HEK293T (cell line): ENCODE measurements at regions not wholly inside any gene's neighbourhood (a gene's known extent, or its start where the extent isn't known, plus 50 kb on each side); places are given as distances from the start of the nearest gene placed in this dataset.

Experiments used
- CTCF ChIA-PET: fragments of 350-600 bp; formaldehyde crosslinking; extraction: SDS; loops from one replicate; lab custom pipeline; 2021; ENCODE audit warnings: antibody characterized with exemption, inconsistent platforms; lab: Yijun Ruan, JAX
- POLR2A ChIA-PET: fragments of 350-600 bp; formaldehyde crosslinking; extraction: SDS; loops from one replicate; lab custom pipeline; 2020; ENCODE audit warnings: antibody characterized with exemption, inconsistent platforms; lab: Yijun Ruan, JAX
- DNase-seq: peaks from one replicate; pipeline ENCODE4 v3.0.0; 2012; ENCODE audit warnings: mixed read lengths; ENCODE audit errors: extremely low spot score
- ARNT ChIP-seq: fragments of 450-650 bp; IDR thresholded peaks from 2 replicates; pipeline ENCODE4 v1.6.1; 2017; ENCODE audit warnings: mild to moderate bottlenecking
- BHLHE40 ChIP-seq: fragments of 450-650 bp; IDR thresholded peaks from 2 replicates; pipeline ENCODE4 v1.6.1; 2016; ENCODE audit warnings: mild to moderate bottlenecking, moderate library complexity, borderline replicate concordance
- CTBP1 ChIP-seq: fragments of 450-650 bp; IDR thresholded peaks from 2 replicates; pipeline ENCODE4 v1.6.1; 2016; ENCODE audit warnings: borderline replicate concordance
- ELF4 ChIP-seq: fragments of 450-650 bp; IDR thresholded peaks from 2 replicates; pipeline ENCODE4 v1.6.1; 2017; ENCODE audit warnings: antibody characterized with exemption
- FOXA1 ChIP-seq: fragments of 450-650 bp; IDR thresholded peaks from 2 replicates; pipeline ENCODE4 v1.6.1; 2016; ENCODE audit warnings: mild to moderate bottlenecking
- FOXK2 ChIP-seq: fragments of 450-650 bp; IDR thresholded peaks from 2 replicates; pipeline ENCODE4 v1.6.1; 2016; ENCODE audit warnings: mild to moderate bottlenecking
- FOXM1 ChIP-seq: fragments of 450-650 bp; IDR thresholded peaks from 2 replicates; pipeline ENCODE4 v1.6.1; 2017; ENCODE audit warnings: mild to moderate bottlenecking, borderline replicate concordance
- HDGF ChIP-seq: fragments of 450-650 bp; IDR thresholded peaks from 2 replicates; pipeline ENCODE4 v1.6.1; 2017; ENCODE audit warnings: antibody characterized with exemption, borderline replicate concordance
- L3MBTL2 ChIP-seq: fragments of 450-650 bp; conservative IDR thresholded peaks from 2 replicates; pipeline ENCODE4 v1.6.1; 2016; ENCODE audit warnings: mild to moderate bottlenecking
- LEF1 ChIP-seq: fragments of 450-650 bp; IDR thresholded peaks from 2 replicates; pipeline ENCODE4 v1.6.1; 2017; ENCODE audit warnings: mild to moderate bottlenecking, borderline replicate concordance
- NFRKB ChIP-seq: fragments of 450-650 bp; IDR thresholded peaks from 2 replicates; pipeline ENCODE4 v1.6.1; 2016; ENCODE audit warnings: mild to moderate bottlenecking, moderate library complexity
- PKNOX1 ChIP-seq: fragments of 450-650 bp; IDR thresholded peaks from 2 replicates; pipeline ENCODE4 v1.6.1; 2016
- SP1 ChIP-seq: fragments of 450-650 bp; IDR thresholded peaks from 2 replicates; pipeline ENCODE4 v1.6.1; 2017
- SUZ12 ChIP-seq: fragments of 450-650 bp; IDR thresholded peaks from 2 replicates; pipeline ENCODE4 v1.6.1; 2016; ENCODE audit warnings: mild to moderate bottlenecking
- TARDBP ChIP-seq: fragments of 450-650 bp; IDR thresholded peaks from 2 replicates; pipeline ENCODE4 v1.6.1; 2016
- ZNF384 ChIP-seq: fragments of 450-650 bp; IDR thresholded peaks from 2 replicates; pipeline ENCODE4 v1.6.1; 2016

- POLR2A ChIA-PET = no interaction called here
- DNase-seq = no peak
- TF ChIP-seq ZNF384 (no peak), HDGF (no peak), FOXK2 (no peak), NFRKB (no peak), ARNT (no peak), LEF1 (no peak), TARDBP (no peak), ELF4 (no peak), PKNOX1 (no peak), BHLHE40 (no peak), FOXA1 (no peak), FOXM1 (no peak), SUZ12 (no peak), SP1 (no peak)
- CTCF ChIA-PET = no interaction called here
These were observed 127.4 kb upstream of the OPCML start for GRCh38 chr11:133659538-133660201.

GRCh38 chr11:133657054-133657453, 124.8 kb upstream of the OPCML start:
- POLR2A ChIA-PET = no interaction called here
- CTCF ChIA-PET = no interaction called here
- no peak for DNase-seq
- no peak for TF ChIP-seq FOXA1
- TF ChIP-seq HDGF = no peak
- TF ChIP-seq FOXM1 = no peak
- TF ChIP-seq TARDBP = no peak

GRCh38 chr11:133656082-133656635, 123.9 kb upstream of the OPCML start:
- DNase-seq = no peak
- TF ChIP-seq ELF4 (no peak), SUZ12 (no peak), BHLHE40 (no peak), FOXK2 (no peak), HDGF (no peak), ARNT (no peak), LEF1 (no peak), TARDBP (no peak), NFRKB (no peak), L3MBTL2 (no peak), PKNOX1 (no peak), SP1 (no peak), CTBP1 (no peak), FOXA1 (no peak), FOXM1 (no peak), ZNF384 (no peak)
- CTCF ChIA-PET = no interaction called here
- POLR2A ChIA-PET = no interaction called here

- ChIA-PET POLR2A (no interaction called here), CTCF (no interaction called here)
- TF ChIP-seq ZNF384 (no peak), HDGF (no peak), FOXM1 (no peak), CTBP1 (no peak), ARNT (no peak), LEF1 (no peak)
- DNase-seq = no peak
These were observed 122.4 kb upstream of the OPCML start for GRCh38 chr11:133654630-133655212.

- DNase-seq = no peak
- TF ChIP-seq HDGF = no peak
- TF ChIP-seq TARDBP = no peak
- no peak for TF ChIP-seq SUZ12
- no peak for TF ChIP-seq FOXM1
- no peak for TF ChIP-seq L3MBTL2
- no peak for TF ChIP-seq LEF1
- no peak for TF ChIP-seq CTBP1
- no peak for TF ChIP-seq ELF4
- TF ChIP-seq FOXK2 = no peak
- no peak for TF ChIP-seq ZNF384
- no peak for TF ChIP-seq ARNT
- TF ChIP-seq FOXA1 = no peak
- TF ChIP-seq NFRKB = no peak
- ChIA-PET POLR2A (no interaction called here), CTCF (no interaction called here)
These were observed 121.0 kb upstream of the OPCML start for GRCh38 chr11:133653336-133653735.

- TF ChIP-seq SUZ12 (no peak), LEF1 (no peak), ARNT (no peak), ELF4 (no peak), SP1 (no peak), FOXA1 (no peak), BHLHE40 (no peak), ZNF384 (no peak), FOXM1 (no peak), FOXK2 (no peak), PKNOX1 (no peak), CTBP1 (no peak)
- POLR2A ChIA-PET = no interaction called here
- no peak for DNase-seq
- CTCF ChIA-PET = no interaction called here
These were observed 117.8 kb upstream of the OPCML start for GRCh38 chr11:133650082-133650481.
